M059J (cell line): ENCODE measurements at regions not wholly inside any gene's neighbourhood (a gene's known extent, or its start where the extent isn't known, plus 50 kb on each side); places are given as distances from the start of the nearest gene placed in this dataset.
"Not testable (repeated sequence)": the region's sequence is repeated elsewhere in the genome, so short reads cannot be mapped to it uniquely, and the experiment has no call there.

Source experiments
- DNase-seq: peaks from one replicate; pipeline ENCODE4 v3.0.0-alpha.2; 2012; ENCODE audit warnings: low read depth

GRCh38 chr3:153830552-153830951 lies 290.6 kb upstream of the ARHGEF26 start:
- no peak for DNase-seq

GRCh38 chr3:153835540-153835939 lies 285.6 kb upstream of the ARHGEF26 start:
- no peak for DNase-seq

GRCh38 chr3:153840487-153840886 lies 280.7 kb upstream of the ARHGEF26 start:
- peak; percentile 28 for DNase-seq

GRCh38 chr3:153843994-153844393 lies 277.2 kb upstream of the ARHGEF26 start:
- no peak for DNase-seq

GRCh38 chr3:153845311-153845710 lies 275.9 kb upstream of the ARHGEF26 start:
- no peak for DNase-seq

GRCh38 chr3:153848702-153849101 lies 272.5 kb upstream of the ARHGEF26 start:
- no peak for DNase-seq

GRCh38 chr3:153852355-153852754 lies 268.8 kb upstream of the ARHGEF26 start:
- no peak for DNase-seq

DNA sequence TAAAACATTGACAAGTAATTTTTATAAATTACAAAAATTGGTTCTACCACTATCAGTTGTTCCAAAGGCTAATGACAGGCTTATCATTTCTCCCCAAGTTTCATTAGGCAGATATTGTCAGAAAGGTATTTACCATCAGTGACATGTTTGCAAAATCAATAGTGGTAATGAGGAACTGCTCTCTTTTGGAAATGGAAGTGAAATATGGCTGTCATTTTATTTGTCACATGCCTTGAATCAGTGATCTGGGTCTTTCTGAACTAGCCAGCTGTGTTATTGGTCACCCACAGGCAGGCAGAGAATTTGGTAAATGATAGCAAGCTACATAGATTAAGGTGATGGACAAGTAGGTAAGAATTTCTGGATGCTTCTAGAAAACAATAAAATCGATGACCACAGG lies 268.0 kb upstream of the ARHGEF26 start:
- DNase-seq: no peak

GRCh38 chr3:153855772-153856171 lies 265.4 kb upstream of the ARHGEF26 start:
- DNase-seq: no peak

- DNase-seq: peak; percentile 39
Measured at GRCh38 chr3:153856932-153857331, 264.3 kb upstream of the ARHGEF26 start.

DNA sequence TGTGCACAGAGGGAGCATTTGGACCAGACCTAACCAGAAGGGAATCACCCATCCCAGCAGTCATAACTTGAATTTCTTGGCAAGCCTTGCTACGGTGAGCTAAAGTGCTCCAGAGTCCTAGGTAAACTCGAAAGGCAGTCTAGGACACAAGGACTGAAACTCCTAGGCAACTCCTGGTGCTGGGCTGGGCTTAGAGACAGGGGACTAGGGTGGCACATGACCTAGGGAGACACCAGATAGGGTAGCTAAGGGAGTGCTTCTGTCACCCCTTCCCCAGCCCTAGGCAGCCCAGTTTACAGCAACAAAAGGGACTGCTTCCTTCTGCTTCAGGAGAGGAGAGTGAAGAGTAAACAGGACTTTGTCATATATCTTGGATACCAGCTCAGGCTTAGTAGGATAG lies 256.4 kb upstream of the ARHGEF26 start:
- DNase-seq: no peak

GRCh38 chr3:153866901-153867300 lies 254.3 kb upstream of the ARHGEF26 start:
- DNase-seq: no peak

DNA sequence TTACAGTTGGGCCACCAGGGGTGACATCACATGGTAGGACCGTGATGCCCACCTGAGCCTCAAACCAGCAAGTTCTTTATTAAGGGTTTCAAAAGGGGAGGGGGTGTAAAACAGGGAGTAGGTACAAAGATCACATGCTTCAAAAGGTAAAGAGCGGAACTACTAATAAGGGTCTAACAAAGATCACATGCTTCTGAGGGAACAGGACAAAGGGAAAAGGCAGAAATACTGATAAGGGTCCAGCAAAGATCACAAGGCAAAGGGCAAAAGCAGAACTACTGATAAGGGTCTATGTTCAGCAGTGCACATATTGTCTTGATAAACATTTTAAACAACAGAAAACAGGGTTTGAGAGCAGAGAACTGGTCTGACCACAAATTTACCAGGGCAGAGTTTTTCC lies 246.8 kb upstream of the ARHGEF26 start:
- not testable (repeated sequence) for DNase-seq

DNA sequence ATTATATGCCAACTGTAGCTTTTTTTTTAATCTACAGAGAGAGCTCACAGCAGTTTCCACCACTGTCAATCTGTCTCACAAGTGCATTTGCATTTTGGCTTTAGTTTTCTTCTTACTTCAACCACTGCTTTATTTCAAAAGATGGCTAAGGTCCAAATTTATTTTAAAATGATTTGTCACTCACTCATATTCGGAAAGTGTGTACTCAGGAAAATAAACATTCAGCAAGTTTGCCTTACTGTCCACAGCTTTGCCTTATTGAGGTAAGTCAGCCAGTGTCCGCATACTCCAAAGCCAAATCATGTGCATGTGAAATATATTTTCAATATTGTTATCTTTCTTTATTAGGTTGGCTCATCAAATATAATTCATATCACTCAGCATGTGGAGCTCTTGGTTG lies 240.7 kb upstream of the ARHGEF26 start:
- DNase-seq: no peak

DNA sequence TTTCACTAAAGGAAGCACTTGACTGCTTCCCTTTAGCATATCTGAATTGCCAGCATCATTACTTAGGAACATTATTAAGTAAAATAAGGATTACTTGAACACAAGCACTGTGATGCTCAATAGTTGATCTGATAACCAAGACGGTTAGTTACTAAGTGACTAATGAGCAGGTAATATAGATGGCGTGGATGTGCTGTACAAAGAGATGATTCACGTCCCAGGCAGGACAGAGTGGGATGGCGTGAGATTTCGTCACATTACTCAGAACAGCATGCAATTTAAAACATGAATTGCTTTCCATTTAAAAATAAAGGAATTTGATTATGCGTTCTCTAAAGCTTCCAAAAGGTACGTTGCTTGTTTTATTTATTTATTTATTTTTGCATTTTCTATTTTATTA lies 240.0 kb upstream of the ARHGEF26 start:
- peak; percentile 34 for DNase-seq

- DNase-seq: no peak
Measured at GRCh38 chr3:153885359-153885758, 235.8 kb upstream of the ARHGEF26 start.

DNA sequence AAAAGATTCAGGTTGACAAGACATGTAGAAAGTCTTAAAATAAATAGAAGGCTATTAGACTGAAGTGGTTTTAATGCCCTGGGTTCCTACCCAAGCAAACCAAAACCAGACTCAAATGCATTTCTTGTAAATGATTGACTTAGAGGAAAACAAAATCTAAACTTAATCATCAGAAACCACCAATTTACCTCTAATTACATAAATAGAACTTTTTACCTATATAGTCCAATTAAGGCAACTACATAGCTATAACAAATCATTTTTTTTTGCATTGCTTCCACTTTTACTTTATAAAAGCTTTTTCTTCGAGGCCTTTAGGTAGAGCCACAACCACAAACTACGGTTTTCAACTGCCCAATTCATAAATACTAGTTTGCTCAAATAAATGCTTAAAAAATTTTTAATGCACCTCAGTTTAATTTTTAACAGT lies 231.3 kb upstream of the ARHGEF26 start:
- no peak for DNase-seq

- peak; percentile 55 for DNase-seq
Measured at GRCh38 chr3:153892126-153892525, 229.1 kb upstream of the ARHGEF26 start.

- DNase-seq: no peak
Measured at GRCh38 chr3:153894857-153895256, 226.3 kb upstream of the ARHGEF26 start.

DNA sequence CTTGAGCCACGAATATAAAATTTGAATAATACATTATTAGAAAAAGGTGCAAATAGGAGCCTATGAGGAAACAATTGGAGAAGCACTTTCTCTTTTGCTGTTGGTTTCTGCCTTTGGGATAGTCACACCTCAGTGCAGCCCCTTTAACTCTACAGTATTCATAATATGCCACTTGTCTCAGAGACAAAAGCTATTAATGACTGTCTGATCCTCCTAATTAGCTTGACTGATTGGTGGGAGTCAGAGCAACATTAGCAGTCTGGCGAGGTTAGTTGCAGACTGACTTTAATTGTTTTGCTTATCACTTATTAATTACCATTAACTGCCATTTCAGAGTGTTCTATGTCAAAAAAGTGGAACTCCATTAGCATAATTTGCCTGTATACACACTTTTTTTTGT lies 225.0 kb upstream of the ARHGEF26 start:
- DNase-seq: no peak

- no peak for DNase-seq
Measured at GRCh38 chr3:153897025-153897723, 224.0 kb upstream of the ARHGEF26 start.

DNA sequence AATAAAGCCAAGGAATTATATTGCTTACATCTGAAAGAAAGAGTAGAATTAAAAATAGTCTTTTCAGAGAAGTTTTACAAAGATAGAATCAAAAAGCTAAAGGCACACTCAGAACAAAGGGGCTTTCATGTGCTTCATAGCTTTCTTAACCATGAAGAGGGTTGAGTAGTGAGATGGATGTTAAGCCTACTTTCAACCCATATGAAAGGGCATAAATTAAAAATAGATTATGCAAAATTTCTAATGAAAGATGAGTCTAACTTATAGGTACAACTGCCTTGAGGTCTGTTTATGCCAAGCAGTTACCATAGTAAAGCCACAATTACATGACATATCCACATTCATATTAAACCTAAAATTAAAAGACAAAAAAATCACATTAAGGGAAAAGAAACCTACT lies 223.3 kb upstream of the ARHGEF26 start:
- no peak for DNase-seq

DNA sequence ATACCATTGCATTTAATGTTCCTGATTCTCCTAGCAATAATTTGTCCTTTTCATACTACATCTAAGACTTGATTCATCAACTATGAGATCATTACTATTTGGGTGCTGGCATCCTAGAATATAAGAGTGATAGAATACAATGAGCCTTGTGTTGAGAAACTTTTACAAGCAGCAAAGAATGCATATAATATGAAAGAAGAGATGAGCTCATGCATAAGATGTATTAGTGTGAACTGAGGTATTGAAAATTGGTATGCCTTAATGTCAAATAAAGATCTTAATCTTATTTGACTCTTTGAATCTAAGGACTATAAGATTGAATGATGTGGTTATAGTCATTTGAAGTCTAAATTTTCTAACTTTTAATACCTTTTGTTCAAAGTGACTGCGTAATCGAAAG lies 220.0 kb upstream of the ARHGEF26 start:
- DNase-seq: peak; percentile 8

GRCh38 chr3:153901991-153902390 lies 219.2 kb upstream of the ARHGEF26 start:
- DNase-seq: peak; percentile 6
